Liver (tissue), 7 donors: ENCODE measurements at regions not wholly inside any gene's neighbourhood (a gene's known extent, or its start where the extent isn't known, plus 50 kb on each side); places are given as distances from the start of the nearest gene placed in this dataset.

Experiments used
- DNase-seq: peaks from one replicate; pipeline ENCODE4 v3.0.0-alpha.2; 2017; ENCODE audit warnings: low spot score
- H3K27ac ChIP-seq, 2 donors: one replicate each; pipeline ENCODE4 v1.7.0; 2013; ENCODE audit warnings: inconsistent platforms in 2 of 2, low read length in 2 of 2, control low read depth in 1 of 2, low read depth in 1 of 2, mild to moderate bottlenecking in 1 of 2
- H3K27me3 ChIP-seq, 4 donors: one replicate each; pipeline versions ENCODE4 v1.6.1 to v1.7.0; 2013; ENCODE audit warnings: low read length in 3 of 4, inconsistent platforms in 1 of 4, mild to moderate bottlenecking in 1 of 4, moderate library complexity in 1 of 4; ENCODE audit not compliant: control insufficient read depth in 4 of 4, insufficient read depth in 4 of 4
- H3K36me3 ChIP-seq, 4 donors: one replicate each; pipeline versions ENCODE4 v1.6.1 to v1.7.0; 2013; ENCODE audit warnings: low read length in 3 of 4, mild to moderate bottlenecking in 3 of 4, low read depth in 1 of 4, moderate library complexity in 1 of 4; ENCODE audit not compliant: control insufficient read depth in 4 of 4, insufficient read depth in 3 of 4
- H3K4me1 ChIP-seq, 4 donors: one replicate each; pipeline versions ENCODE4 v1.6.1 to v1.7.0; 2013; ENCODE audit warnings: low read length in 3 of 4, mild to moderate bottlenecking in 3 of 4, moderate library complexity in 1 of 4; ENCODE audit not compliant: control insufficient read depth in 4 of 4, insufficient read depth in 4 of 4
- H3K4me3 ChIP-seq, 3 donors: one replicate each; pipeline versions ENCODE4 v1.6.1 to v1.7.0; 2013; ENCODE audit warnings: low read length in 3 of 3, control low read depth in 1 of 3, low read depth in 1 of 3, mild to moderate bottlenecking in 1 of 3
- H3K9ac ChIP-seq, 2 donors: one replicate each; pipeline ENCODE4 v1.7.0; 2013; ENCODE audit warnings: low read length in 2 of 2, mild to moderate bottlenecking in 2 of 2, moderate library complexity in 2 of 2, control low read depth in 1 of 2, low read depth in 1 of 2
- H3K9me3 ChIP-seq, 4 donors: one replicate each; pipeline versions ENCODE4 v1.6.1 to v1.7.0; 2013; ENCODE audit warnings: low read length in 3 of 4; ENCODE audit not compliant: control insufficient read depth in 4 of 4
- ATF3 ChIP-seq: IDR thresholded peaks from 2 replicates; pipeline ENCODE4 v1.6.1; 2016; ENCODE audit warnings: antibody characterized with exemption
- EGR1 ChIP-seq, 2 donors: IDR thresholded peaks; 2 replicates each; pipeline ENCODE4 v1.6.1; 2016 to 2018; ENCODE audit warnings: antibody characterized with exemption in 2 of 2, low read depth in 2 of 2
- FOXA1 ChIP-seq: IDR thresholded peaks from 2 replicates; pipeline ENCODE4 v1.6.1; 2016; ENCODE audit warnings: antibody characterized with exemption
- FOXA2 ChIP-seq: IDR thresholded peaks from 2 replicates; pipeline ENCODE4 v1.6.1; 2016; ENCODE audit warnings: antibody characterized with exemption
- GABPA ChIP-seq, 2 donors: IDR thresholded peaks in 1 of 2; conservative IDR thresholded peaks in 1 of 2; 2 replicates each; pipeline ENCODE4 v1.6.1; 2016; ENCODE audit warnings: antibody characterized with exemption in 2 of 2, mild to moderate bottlenecking in 1 of 2, moderate library complexity in 1 of 2
- HNF4A ChIP-seq, 2 donors: conservative IDR thresholded peaks; 2 replicates each; pipeline ENCODE4 v1.6.1; 2016; ENCODE audit warnings: antibody characterized with exemption in 2 of 2, mild to moderate bottlenecking in 2 of 2
- MAX ChIP-seq: IDR thresholded peaks from 2 replicates; pipeline ENCODE4 v1.6.1; 2016; ENCODE audit warnings: antibody characterized with exemption
- NR2F2 ChIP-seq: IDR thresholded peaks from 2 replicates; pipeline ENCODE4 v1.6.1; 2016; ENCODE audit warnings: antibody characterized with exemption
- RAD21 ChIP-seq, 2 donors: IDR thresholded peaks; 2 replicates each; pipeline ENCODE4 v1.6.1; 2016; ENCODE audit warnings: antibody characterized with exemption in 2 of 2, mild to moderate bottlenecking in 2 of 2
- REST ChIP-seq: IDR thresholded peaks from 2 replicates; pipeline ENCODE4 v1.6.1; 2016; ENCODE audit warnings: antibody characterized with exemption, mild to moderate bottlenecking
- RXRA ChIP-seq, 2 donors: IDR thresholded peaks; 2 replicates each; pipeline ENCODE4 v1.6.1; 2017 to 2018; ENCODE audit warnings: antibody characterized with exemption in 2 of 2, mild to moderate bottlenecking in 1 of 2
- TAF1 ChIP-seq: conservative IDR thresholded peaks from 2 replicates; pipeline ENCODE4 v1.6.1; 2016; ENCODE audit warnings: antibody characterized with exemption, mild to moderate bottlenecking
- YY1 ChIP-seq: IDR thresholded peaks from 2 replicates; pipeline ENCODE4 v1.6.1; 2016; ENCODE audit warnings: antibody characterized with exemption, mild to moderate bottlenecking
- ZBTB33 ChIP-seq: IDR thresholded peaks from 2 replicates; pipeline ENCODE4 v1.6.1; 2016; ENCODE audit warnings: antibody characterized with exemption
- WGBS: extraction: QIAGEN DNeasy Blood & Tissue Kit; methylation state at CpG from one replicate; pipeline ENCODE4 v1.1.7; 2013; 5-methylcytosine and 5-hydroxymethylcytosine counted together
- donor health status: healthy.
- donor health status: healthy.
- donor health status: healthy.
- donor health status: healthy.

- H3K27me3 ChIP-seq: no peaks in the 10 kb centered on the region
- no peaks in the 10 kb centered on the region for H3K36me3 ChIP-seq
- no peak overlapping the region for H3K9ac ChIP-seq
- WGBS: 40% methylated on average over 2 of the region's 2 CpGs
- no peaks in the 10 kb centered on the region for H3K9me3 ChIP-seq
- no peak for DNase-seq
- H3K4me3 ChIP-seq: no peak overlapping the region
- H3K4me1 ChIP-seq: no peaks in the 10 kb centered on the region
- H3K27ac ChIP-seq: no peak overlapping the region
- TF ChIP-seq TAF1 (no peak), NR2F2 (no peak), HNF4A (conservative IDR thresholded peaks at IDR 0.05) (no peak), RXRA (IDR thresholded peaks at IDR 0.05) (no peak), FOXA2 (no peak), ZBTB33 (no peak), RAD21 (IDR thresholded peaks at IDR 0.05) (no peak), ATF3 (no peak), GABPA (IDR thresholded peaks at IDR 0.05 in 1 of 2, conservative IDR thresholded peaks at IDR 0.05 in 1 of 2) (no peak), FOXA1 (no peak), MAX (no peak)
These were observed 617.6 kb upstream of the ZNF717 start for GRCh38 chr3:76402926-76403325.

GRCh38 chr3:76403556-76403955 lies 618.2 kb upstream of the ZNF717 start:
- no peaks in the 10 kb centered on the region for H3K4me1 ChIP-seq
- no peaks in the 10 kb centered on the region for H3K27me3 ChIP-seq
- no peak overlapping the region for H3K27ac ChIP-seq
- DNase-seq: no peak
- WGBS: 66% methylated on average over 2 of the region's 2 CpGs
- no peaks in the 10 kb centered on the region for H3K9me3 ChIP-seq
- H3K9ac ChIP-seq: no peak overlapping the region
- TF ChIP-seq MAX: no peak
- no peak for TF ChIP-seq GABPA (IDR thresholded peaks at IDR 0.05 in 1 of 2, conservative IDR thresholded peaks at IDR 0.05 in 1 of 2)
- no peak for TF ChIP-seq HNF4A (conservative IDR thresholded peaks at IDR 0.05)
- no peak for TF ChIP-seq YY1
- no peak for TF ChIP-seq ZBTB33
- TF ChIP-seq RAD21 (IDR thresholded peaks at IDR 0.05): no peak
- TF ChIP-seq ATF3: no peak
- no peak for TF ChIP-seq REST
- no peak for TF ChIP-seq FOXA2
- no peak for TF ChIP-seq RXRA (IDR thresholded peaks at IDR 0.05)
- no peak for TF ChIP-seq EGR1 (IDR thresholded peaks at IDR 0.05; ENCODE audit: low read depth in 2 of 2)
- TF ChIP-seq NR2F2: no peak
- no peaks in the 10 kb centered on the region for H3K36me3 ChIP-seq
- no peak overlapping the region for H3K4me3 ChIP-seq
